Parathyroid adenoma (tissue), 2 donors: ENCODE measurements at regions not wholly inside any gene's neighbourhood (a gene's known extent, or its start where the extent isn't known, plus 50 kb on each side); places are given as distances from the start of the nearest gene placed in this dataset.

Experiments
- H2AFZ ChIP-seq: fragments of 300-600 bp; sonication (generic); one replicate; pipeline ENCODE4 v1.7.0; 2017; ENCODE audit warnings: antibody characterized with exemption, mild to moderate bottlenecking
- H3K27ac ChIP-seq: fragments of 300-600 bp; sonication (generic); one replicate; pipeline ENCODE4 v1.7.0; 2017
- H3K27me3 ChIP-seq: fragments of 300-600 bp; sonication (generic); one replicate; pipeline ENCODE4 v1.7.0; 2017; ENCODE audit warnings: low read length; ENCODE audit not compliant: control insufficient read depth, insufficient read depth
- H3K36me3 ChIP-seq: fragments of 300-600 bp; sonication (generic); one replicate; pipeline ENCODE4 v1.7.0; 2017; ENCODE audit warnings: low read length; ENCODE audit not compliant: control insufficient read depth, insufficient read depth
- H3K4me1 ChIP-seq: fragments of 300-600 bp; sonication (generic); one replicate; pipeline ENCODE4 v1.7.0; 2017; ENCODE audit warnings: control low read depth
- H3K4me2 ChIP-seq: fragments of 300-600 bp; sonication (generic); one replicate; pipeline ENCODE4 v1.7.0; 2017; ENCODE audit warnings: low read length
- H3K4me3 ChIP-seq: fragments of 300-600 bp; sonication (generic); one replicate; pipeline ENCODE4 v1.7.0; 2017; ENCODE audit warnings: low read depth, low read length
- H3K79me2 ChIP-seq: fragments of 300-600 bp; sonication (generic); one replicate; pipeline ENCODE4 v1.7.0; 2017; ENCODE audit warnings: control low read depth
- H3K9ac ChIP-seq: fragments of 300-600 bp; sonication (generic); one replicate; pipeline ENCODE4 v1.7.0; 2017; ENCODE audit warnings: mild to moderate bottlenecking
- H3K9me3 ChIP-seq: fragments of 300-600 bp; sonication (generic); one replicate; pipeline ENCODE4 v1.7.0; 2017; ENCODE audit warnings: low read length; ENCODE audit not compliant: control insufficient read depth
- TF ChIP-seq, protein P1 (sequence below): fragments of 300-600 bp; sonication (generic); IDR thresholded peaks from one replicate; pipeline ENCODE4 v1.7.0; 2017; ENCODE audit warnings: antibody characterized with exemption, mild to moderate bottlenecking
- donor health status: primary hyperparathyroidism.

DNA sequence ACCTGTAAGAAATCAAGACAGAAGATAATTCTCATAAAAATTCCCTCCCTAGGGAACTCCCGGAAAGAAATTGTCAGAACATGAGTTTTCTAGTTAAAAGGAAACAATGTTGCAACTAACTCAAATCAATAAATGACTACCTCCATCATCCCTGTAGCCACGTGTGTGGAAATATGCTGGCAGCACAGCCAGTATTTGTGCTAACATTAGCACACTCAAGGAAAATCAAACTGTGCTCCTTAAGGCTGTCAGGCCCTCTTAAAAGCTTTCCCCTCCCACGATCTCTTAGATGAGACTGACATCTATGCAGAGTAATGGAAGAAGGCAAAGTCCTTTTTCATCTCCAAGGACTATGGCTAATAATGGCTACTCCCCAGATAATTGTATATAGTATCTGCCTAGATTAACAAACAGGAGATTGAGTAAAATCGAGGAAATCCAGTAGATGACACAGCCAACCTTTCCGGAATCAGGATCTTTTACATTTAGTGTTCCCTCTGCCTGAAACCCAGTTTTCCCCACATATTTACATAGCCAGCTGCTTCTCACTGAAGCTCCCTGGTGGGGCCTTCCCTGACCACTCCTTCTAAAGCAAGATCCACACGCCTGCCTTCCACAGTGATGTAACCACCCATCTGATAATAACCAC lies 50.9 kb upstream of the NR5A2 start:
- Histone ChIP-seq H3K4me3 (no peak overlapping the region), H3K9ac (no peak overlapping the region), H3K79me2 (no peaks in the 10 kb centered on the region), H3K4me1 (no peaks in the 10 kb centered on the region), H3K36me3 (no peaks in the 10 kb centered on the region), H3K4me2 (no peak overlapping the region), H3K9me3 (no peaks in the 10 kb centered on the region), H3K27ac (no peak overlapping the region), H2AFZ (no peak overlapping the region), H3K27me3 (no peaks in the 10 kb centered on the region)
- TF ChIP-seq, protein P1, sequence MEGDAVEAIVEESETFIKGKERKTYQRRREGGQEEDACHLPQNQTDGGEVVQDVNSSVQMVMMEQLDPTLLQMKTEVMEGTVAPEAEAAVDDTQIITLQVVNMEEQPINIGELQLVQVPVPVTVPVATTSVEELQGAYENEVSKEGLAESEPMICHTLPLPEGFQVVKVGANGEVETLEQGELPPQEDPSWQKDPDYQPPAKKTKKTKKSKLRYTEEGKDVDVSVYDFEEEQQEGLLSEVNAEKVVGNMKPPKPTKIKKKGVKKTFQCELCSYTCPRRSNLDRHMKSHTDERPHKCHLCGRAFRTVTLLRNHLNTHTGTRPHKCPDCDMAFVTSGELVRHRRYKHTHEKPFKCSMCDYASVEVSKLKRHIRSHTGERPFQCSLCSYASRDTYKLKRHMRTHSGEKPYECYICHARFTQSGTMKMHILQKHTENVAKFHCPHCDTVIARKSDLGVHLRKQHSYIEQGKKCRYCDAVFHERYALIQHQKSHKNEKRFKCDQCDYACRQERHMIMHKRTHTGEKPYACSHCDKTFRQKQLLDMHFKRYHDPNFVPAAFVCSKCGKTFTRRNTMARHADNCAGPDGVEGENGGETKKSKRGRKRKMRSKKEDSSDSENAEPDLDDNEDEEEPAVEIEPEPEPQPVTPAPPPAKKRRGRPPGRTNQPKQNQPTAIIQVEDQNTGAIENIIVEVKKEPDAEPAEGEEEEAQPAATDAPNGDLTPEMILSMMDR = no peak
